Loucy (cell line): ENCODE measurements at regions not wholly inside any gene's neighbourhood (a gene's known extent, or its start where the extent isn't known, plus 50 kb on each side); places are given as distances from the start of the nearest gene placed in this dataset.

Experiments
- EZH2phosphoT487 ChIP-seq: fragments of 200-600 bp; IDR thresholded peaks from 2 replicates; pipeline ENCODE4 v1.6.1; 2018; ENCODE audit warnings: antibody characterized with exemption, mild to moderate bottlenecking, moderate library complexity, borderline replicate concordance
- TF ChIP-seq, protein P1 (sequence below): fragments of 200-600 bp; sonication (generic); conservative IDR thresholded peaks from 2 replicates; pipeline ENCODE4 v1.5.1; 2014; ENCODE audit warnings: mild to moderate bottlenecking, antibody characterized with exemption, low read length

DNA sequence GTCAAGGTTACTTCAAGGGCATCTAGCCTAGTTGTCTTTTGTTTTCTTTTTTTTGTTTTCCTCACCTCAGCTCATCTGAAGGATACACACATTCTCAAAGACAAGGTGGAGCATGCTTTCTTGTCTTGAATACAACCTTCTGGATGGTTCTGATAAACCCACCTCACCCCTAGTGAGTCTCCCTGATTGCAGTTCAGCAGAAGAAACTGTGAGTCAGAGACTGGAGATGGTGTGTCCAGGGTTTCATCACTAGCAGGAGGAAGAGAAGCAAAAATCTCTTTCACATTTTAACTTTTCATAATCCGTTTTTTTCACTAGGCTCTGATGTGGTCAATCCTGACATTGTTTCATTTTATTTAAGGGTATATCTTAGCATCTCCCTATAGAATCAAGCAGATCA, 143.0 kb upstream of the NRBF2 start:
- TF ChIP-seq, protein P1, sequence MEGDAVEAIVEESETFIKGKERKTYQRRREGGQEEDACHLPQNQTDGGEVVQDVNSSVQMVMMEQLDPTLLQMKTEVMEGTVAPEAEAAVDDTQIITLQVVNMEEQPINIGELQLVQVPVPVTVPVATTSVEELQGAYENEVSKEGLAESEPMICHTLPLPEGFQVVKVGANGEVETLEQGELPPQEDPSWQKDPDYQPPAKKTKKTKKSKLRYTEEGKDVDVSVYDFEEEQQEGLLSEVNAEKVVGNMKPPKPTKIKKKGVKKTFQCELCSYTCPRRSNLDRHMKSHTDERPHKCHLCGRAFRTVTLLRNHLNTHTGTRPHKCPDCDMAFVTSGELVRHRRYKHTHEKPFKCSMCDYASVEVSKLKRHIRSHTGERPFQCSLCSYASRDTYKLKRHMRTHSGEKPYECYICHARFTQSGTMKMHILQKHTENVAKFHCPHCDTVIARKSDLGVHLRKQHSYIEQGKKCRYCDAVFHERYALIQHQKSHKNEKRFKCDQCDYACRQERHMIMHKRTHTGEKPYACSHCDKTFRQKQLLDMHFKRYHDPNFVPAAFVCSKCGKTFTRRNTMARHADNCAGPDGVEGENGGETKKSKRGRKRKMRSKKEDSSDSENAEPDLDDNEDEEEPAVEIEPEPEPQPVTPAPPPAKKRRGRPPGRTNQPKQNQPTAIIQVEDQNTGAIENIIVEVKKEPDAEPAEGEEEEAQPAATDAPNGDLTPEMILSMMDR = no peak
- no peak for TF ChIP-seq EZH2phosphoT487
